ENCODE measurements at regions not wholly inside any gene's neighbourhood (a gene's known extent, or its start where the extent isn't known, plus 50 kb on each side); places are given as distances from the start of the nearest gene placed in this dataset.

DNA sequence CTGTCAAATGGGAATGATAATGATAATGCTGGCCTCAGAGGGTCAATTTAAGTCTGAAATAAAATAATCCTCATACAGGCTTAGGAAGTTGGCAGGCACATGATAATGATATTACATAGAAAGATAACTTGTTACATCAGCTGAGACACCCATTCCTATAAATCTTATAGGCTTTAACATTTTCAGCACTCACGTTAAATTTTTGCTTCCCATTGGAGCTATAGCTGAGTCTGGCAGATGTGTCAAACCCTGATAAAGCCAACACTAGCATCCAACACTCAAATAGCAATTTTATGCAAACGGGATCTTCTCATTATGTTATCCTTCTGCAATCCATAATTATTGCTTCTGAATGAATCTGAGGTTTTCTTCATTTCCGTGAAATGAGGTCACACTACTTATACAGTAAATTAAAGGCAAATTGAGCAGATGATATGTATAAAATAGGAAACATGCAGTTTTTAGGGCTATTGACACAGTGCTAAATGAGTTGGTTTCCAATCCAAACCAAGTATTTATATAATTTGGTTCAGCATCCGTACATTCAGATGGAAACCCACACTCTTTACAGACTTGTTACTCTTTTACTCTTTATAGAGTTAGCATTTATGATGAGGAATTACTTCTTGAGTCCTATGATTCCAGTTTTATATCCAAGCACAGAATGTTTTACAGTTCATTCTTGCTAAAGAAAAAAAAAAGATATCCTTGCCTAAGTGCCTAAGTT, 481.6 kb downstream of the BTBD3 start:
- TF ChIP-seq, protein P1, sequence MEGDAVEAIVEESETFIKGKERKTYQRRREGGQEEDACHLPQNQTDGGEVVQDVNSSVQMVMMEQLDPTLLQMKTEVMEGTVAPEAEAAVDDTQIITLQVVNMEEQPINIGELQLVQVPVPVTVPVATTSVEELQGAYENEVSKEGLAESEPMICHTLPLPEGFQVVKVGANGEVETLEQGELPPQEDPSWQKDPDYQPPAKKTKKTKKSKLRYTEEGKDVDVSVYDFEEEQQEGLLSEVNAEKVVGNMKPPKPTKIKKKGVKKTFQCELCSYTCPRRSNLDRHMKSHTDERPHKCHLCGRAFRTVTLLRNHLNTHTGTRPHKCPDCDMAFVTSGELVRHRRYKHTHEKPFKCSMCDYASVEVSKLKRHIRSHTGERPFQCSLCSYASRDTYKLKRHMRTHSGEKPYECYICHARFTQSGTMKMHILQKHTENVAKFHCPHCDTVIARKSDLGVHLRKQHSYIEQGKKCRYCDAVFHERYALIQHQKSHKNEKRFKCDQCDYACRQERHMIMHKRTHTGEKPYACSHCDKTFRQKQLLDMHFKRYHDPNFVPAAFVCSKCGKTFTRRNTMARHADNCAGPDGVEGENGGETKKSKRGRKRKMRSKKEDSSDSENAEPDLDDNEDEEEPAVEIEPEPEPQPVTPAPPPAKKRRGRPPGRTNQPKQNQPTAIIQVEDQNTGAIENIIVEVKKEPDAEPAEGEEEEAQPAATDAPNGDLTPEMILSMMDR (IDR thresholded peaks at IDR 0.05): no peak
- TF ChIP-seq POLR2A (IDR thresholded peaks at IDR 0.05): no peak
